ENCODE measurements at regions not wholly inside any gene's neighbourhood (a gene's known extent, or its start where the extent isn't known, plus 50 kb on each side); places are given as distances from the start of the nearest gene placed in this dataset.

DNA sequence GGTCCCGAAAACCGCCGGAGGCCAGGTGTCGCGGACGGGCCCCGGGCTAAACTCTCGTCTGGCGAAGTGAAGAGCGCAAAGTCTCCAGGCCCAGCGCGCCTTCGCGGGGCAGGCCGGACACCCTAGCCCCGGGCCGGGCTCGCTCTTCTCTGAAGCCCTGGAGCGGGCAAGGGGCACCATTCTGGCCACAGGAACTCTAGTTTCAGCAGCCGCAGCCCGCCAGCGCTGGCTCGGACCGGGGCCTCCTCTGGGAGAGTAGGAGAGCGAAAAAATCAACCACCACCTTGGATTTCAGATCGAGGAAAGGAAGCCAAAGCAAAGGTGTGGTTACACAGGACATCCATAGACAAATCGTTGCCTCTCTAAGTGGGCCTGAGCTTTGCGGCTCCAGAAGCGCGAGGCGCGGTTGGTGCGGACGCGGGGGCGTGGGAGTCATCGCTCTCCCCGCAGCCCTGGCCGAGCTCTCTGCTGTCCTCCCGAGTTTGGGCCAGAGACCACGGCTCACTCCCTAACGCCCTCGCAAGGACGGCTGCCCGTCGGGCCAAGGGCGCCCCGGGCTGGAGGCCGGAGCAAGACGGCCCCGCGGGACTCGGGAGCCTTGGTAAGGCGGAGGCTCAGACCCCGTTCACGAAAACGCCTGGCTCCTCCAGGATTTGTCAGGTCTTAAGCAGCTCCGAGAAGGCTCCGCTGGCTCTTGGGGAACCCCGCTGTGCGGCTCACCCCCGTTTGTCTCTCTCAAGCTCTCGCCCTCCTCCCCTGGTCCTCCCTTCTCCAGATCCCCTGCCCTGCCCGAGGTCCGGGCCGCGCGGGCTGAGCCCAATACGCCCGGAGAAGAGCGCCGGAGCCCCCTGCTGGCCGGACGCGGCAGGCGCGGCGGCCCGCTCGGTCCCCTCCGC lies 132.9 kb upstream of the DPYD start:
- peaks cover 2% of the 10 kb centered on the region for H3K9me3 ChIP-seq (ENCODE audit: control insufficient read depth, low read length, poor library complexity, severe bottlenecking)
- no peak overlapping the region for H3K27ac Mint-ChIP-seq
- ATAC-seq, result peak; percentile 91
- H3K36me3 Mint-ChIP-seq (ENCODE audit: low read depth), result peaks cover 5% of the 10 kb centered on the region
- H3K4me3 Mint-ChIP-seq, result peak overlapping the region; percentile 89
- peak; percentile 32 to 48 (median 42) for DNase-seq
- peaks cover 86% of the 10 kb centered on the region for H3K27me3 Mint-ChIP-seq
- peaks cover 16% of the 10 kb centered on the region for H3K4me1 Mint-ChIP-seq

DNA sequence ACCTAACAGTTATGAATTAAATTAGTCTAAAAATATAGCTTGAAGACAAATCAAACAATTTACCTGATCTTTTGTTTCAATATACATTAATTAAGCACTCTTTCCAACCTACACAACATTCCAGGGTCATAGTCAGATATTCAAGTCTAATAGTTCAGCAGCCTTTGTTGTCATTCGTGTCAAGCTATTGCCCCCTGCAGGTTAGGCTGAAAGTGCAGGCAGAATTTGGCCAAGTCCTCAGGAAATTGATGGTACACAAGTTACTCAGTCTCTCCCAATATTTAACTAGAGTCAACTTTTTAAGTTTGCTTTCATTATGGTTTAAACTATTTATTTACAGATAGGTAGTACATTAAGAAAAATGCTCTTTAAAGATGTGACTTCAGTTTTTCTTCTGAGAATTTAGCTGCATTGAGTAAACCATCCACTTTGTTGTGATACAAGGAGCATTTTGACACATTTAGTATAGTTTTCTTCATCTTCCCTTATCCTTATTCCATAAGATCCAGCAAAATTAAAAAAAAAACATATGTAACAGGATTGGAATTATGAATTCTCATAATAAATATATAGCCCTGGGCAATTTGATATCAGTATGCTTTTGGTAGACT lies 130.3 kb upstream of the DPYD start:
- no peak overlapping the region for H3K4me3 Mint-ChIP-seq
- ATAC-seq (peak; percentile 40), DNase-seq (peak in 1 of 3 donors; percentile 68)
- H3K36me3 Mint-ChIP-seq (ENCODE audit: low read depth), result peaks cover 7% of the 10 kb centered on the region
- no peak overlapping the region for H3K27ac Mint-ChIP-seq
- H3K9me3 ChIP-seq (ENCODE audit: control insufficient read depth, low read length, poor library complexity, severe bottlenecking), result peaks cover 2% of the 10 kb centered on the region
- peaks cover 83% of the 10 kb centered on the region for H3K27me3 Mint-ChIP-seq
- peaks cover 21% of the 10 kb centered on the region for H3K4me1 Mint-ChIP-seq

DNA sequence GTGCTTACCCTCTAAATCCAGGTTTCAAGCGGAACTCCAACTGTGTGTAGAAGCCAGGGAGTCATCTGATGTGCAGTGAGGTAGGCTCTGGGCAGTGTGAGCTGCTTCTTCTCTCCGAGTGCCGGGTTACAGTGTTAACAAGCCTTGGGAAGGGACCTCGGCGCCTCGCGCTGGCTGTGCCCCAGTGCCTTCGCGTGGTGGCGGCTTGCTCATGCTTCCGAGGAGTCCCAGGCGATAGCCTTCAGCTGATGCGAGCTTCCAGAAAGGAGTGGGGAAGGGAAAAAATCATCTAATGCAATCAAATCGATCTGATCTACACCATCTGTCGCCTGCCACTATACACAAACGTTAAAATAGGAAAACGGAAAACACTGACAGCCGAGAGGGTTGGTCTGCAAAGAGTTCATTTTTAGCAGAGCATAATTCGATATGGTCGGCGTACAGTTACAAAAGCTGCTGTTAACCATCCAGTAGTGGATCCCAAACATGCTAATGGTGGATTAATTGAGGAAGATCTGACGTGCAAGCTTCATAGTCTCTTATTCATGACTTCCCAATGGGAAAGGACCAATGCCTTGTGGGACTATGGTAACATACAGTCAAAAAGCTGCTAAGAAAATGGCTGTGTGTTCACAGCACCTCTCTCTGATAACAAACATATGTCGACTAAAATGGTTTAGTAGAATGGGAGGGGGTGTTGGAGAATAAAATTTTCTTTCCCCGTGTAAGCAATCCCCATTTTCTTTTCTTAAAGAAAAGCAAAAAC lies 128.7 kb upstream of the DPYD start:
- H3K27me3 Mint-ChIP-seq, result peaks cover 76% of the 10 kb centered on the region
- no peak overlapping the region for H3K4me3 Mint-ChIP-seq
- H3K4me1 Mint-ChIP-seq, result peaks cover 25% of the 10 kb centered on the region
- no peak overlapping the region for H3K27ac Mint-ChIP-seq
- peaks cover 2% of the 10 kb centered on the region for H3K9me3 ChIP-seq (ENCODE audit: control insufficient read depth, low read length, poor library complexity, severe bottlenecking)
- DNase-seq (no peak), ATAC-seq (no peak)
- H3K36me3 Mint-ChIP-seq (ENCODE audit: low read depth), result peaks cover 8% of the 10 kb centered on the region

DNA sequence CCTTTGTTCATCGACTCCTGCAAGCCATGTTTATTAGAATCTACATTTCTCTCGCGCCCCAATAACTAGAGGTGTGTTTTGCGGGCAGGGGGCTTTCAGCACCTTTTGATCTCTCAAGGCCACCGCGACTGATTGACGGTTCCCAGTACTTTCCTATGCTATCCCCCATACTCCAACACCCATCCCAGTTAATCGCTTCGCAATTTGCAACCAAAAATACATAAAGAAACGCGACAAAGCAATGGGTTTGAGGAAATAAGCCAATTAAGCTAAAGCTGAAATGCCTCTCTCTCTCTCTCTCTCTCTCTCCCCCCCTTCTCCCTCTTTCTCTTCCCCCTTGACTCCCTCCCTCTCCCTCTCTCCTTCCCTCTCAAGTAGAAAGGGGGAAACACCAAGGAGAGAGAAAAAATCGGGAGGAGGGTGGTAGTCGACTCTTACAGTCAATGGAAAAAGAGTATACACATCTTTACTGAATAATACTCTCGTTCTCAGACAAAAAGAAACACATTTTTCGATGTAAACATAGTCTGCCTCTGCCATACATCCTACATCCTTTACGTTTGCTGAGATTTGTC lies 128.0 kb upstream of the DPYD start:
- no peak overlapping the region for H3K27ac Mint-ChIP-seq
- peaks cover 79% of the 10 kb centered on the region for H3K27me3 Mint-ChIP-seq
- H3K4me3 Mint-ChIP-seq, result no peak overlapping the region
- peaks cover 6% of the 10 kb centered on the region for H3K36me3 Mint-ChIP-seq (ENCODE audit: low read depth)
- DNase-seq, result no peak
- ATAC-seq, result no peak
- H3K9me3 ChIP-seq (ENCODE audit: control insufficient read depth, low read length, poor library complexity, severe bottlenecking), result peaks cover 2% of the 10 kb centered on the region
- H3K4me1 Mint-ChIP-seq, result peaks cover 23% of the 10 kb centered on the region

DNA sequence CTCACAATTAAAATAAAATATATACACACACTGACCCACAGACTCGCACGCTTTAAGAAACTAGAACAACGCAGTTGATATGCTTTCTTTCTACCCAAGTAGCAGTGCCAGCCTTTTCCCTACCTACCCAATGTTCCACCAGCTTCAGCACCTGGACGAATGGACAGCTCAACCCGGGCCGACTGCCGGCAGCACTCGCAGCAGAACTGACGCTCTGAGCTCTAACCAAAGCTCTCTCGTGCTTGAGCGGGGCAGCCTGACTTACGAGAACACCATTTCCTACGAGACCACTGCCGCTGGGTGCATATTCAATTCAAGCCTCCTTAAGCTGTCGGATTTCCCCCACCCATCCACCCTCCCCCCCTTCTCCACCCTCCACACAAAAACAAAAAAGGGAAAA lies 127.4 kb upstream of the DPYD start:
- Mint-ChIP-seq H3K27me3 (peaks cover 81% of the 10 kb centered on the region), H3K36me3 (ENCODE audit: low read depth) (peaks cover 8% of the 10 kb centered on the region), H3K27ac (no peak overlapping the region), H3K4me3 (no peak overlapping the region), H3K4me1 (peaks cover 21% of the 10 kb centered on the region)
- peak; percentile 85 for ATAC-seq
- DNase-seq, result peak in 1 of 3 donors; percentile 62
- H3K9me3 ChIP-seq (ENCODE audit: control insufficient read depth, low read length, poor library complexity, severe bottlenecking), result peaks cover 2% of the 10 kb centered on the region

DNA sequence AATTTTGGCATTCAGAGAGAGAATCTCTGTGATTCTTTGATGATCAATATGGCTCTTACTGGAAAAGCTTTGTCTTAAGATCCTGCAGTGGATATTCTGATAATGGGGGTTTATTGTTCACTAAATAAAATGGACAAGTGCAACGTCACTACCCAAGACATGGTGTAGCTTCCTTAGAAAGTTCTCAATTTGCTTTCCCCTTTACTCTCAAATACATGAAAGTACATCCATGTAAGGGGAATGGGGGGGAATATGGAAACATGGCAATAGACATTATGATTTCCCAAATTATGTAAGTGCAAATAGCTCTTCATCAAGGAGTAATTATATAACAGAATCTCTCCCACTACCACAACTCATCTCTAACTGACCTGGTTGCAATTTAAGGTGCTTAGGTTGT lies 126.3 kb upstream of the DPYD start:
- no peak overlapping the region for H3K27ac Mint-ChIP-seq
- ATAC-seq, result no peak

DNA sequence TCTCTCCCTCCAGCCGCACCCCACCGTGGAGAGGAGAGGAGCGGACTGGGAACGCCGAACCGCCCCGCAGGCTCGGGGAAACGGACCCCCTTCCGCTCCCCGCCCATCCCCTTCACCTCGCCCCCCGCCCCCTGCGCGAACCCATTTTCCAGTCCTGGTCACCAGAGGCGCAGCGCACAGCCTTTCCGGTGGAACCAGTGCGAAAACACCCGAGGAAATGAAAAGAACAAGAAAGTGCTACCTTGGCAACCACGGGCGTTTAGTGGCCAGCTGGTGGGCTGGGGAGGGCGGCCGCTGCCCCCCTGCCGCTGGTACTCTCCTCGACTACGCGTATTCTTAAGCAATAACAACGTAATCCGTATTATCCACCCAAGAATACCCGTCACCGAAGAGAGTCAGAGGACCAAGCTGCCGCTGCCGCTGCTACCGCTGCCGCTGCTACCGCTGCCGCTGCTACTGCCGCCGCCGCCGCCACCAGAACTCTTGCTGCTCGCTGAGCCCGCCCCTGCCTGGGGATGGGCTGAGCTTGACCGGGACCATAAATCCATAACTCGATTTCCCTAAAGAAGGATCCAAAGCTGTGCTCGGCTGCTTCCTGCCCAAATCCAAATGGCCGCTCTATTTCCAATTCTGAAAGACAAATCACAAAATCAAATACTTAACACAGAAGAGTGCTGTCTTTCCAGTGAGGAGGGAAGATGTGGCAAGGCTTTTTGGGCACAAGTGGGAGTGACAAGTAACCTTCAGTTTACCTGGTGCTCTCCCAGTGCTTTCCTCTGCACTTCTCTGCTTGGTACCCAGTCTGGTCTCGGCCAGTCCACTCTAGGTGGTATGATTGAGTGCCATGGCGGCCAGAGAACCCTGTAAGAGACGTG lies 125.2 kb upstream of the DPYD start:
- H3K27ac Mint-ChIP-seq, result no peak overlapping the region

More for the DNA sequence above, 126.3 kb upstream of the DPYD start:
- DNase-seq, result no peak
- Mint-ChIP-seq H3K4me1 (peaks cover 17% of the 10 kb centered on the region), H3K36me3 (ENCODE audit: low read depth) (peaks cover 6% of the 10 kb centered on the region), H3K27me3 (peaks cover 81% of the 10 kb centered on the region), H3K4me3 (no peak overlapping the region)
- peaks cover 2% of the 10 kb centered on the region for H3K9me3 ChIP-seq (ENCODE audit: control insufficient read depth, low read length, poor library complexity, severe bottlenecking)

DNA sequence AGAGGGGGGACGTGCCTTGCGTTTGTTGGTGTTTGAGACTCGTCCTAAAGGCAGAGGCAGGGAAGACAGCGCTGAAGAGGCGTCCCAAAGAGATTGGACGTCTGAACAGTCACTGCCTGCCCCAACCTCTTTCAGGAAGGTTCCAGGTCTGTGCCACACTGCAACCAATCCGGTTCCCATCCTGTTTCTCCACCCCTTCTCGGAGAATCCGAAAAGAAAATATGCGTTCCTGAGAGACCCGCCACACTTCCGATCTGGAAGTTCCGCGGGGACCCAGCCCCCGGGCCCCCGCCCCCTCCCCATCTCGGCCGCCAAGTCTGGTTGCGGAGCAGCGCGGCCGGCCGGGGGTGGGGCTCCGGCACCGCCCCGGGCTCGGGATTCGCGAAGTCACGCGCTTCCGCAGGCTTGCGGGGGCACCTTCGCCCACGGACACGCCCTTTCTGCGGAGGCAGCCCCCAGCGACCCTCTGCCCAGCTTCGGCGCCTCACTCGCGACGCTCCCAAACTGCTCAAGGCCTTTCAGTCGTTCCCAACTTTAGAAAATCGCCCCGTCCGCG lies 124.5 kb upstream of the DPYD start:
- H3K4me3 Mint-ChIP-seq, result peak overlapping the region; percentile 87
- H3K9me3 ChIP-seq (ENCODE audit: control insufficient read depth, low read length, poor library complexity, severe bottlenecking), result peaks cover 2% of the 10 kb centered on the region
- ATAC-seq (no peak), DNase-seq (no peak)
- H3K27me3 Mint-ChIP-seq, result peaks cover 70% of the 10 kb centered on the region
- H3K36me3 Mint-ChIP-seq (ENCODE audit: low read depth), result peaks cover 6% of the 10 kb centered on the region
- peaks cover 17% of the 10 kb centered on the region for H3K4me1 Mint-ChIP-seq
- no peak overlapping the region for H3K27ac Mint-ChIP-seq

More for the DNA sequence above, 125.2 kb upstream of the DPYD start:
- H3K36me3 Mint-ChIP-seq (ENCODE audit: low read depth), result peaks cover 6% of the 10 kb centered on the region
- peaks cover 17% of the 10 kb centered on the region for H3K4me1 Mint-ChIP-seq
- peaks cover 2% of the 10 kb centered on the region for H3K9me3 ChIP-seq (ENCODE audit: control insufficient read depth, low read length, poor library complexity, severe bottlenecking)
- ATAC-seq, result no peak
- peaks cover 76% of the 10 kb centered on the region for H3K27me3 Mint-ChIP-seq
- DNase-seq, result no peak
- H3K4me3 Mint-ChIP-seq, result peak overlapping the region; percentile 87

DNA sequence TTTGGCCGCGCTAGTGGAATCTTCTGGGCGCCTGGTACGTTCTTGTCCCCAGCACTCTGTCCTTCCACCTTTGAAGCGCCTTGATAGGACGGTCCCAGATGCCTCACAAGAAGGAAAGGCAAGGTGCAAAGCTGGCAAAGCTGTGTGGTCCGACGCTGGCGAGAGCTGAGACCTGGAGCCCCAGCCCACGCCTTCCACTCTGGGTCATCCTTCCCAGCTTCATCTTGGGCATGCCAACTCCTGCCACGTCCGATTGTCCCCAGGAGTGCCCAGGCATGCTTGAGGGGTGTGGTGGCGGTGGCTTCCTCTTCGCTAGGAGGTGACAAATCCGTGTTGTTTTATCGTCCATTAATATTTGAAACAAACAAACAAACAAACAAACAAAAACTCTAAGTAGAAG lies 123.9 kb upstream of the DPYD start:
- ATAC-seq (no peak), DNase-seq (no peak)
- no peaks in the 10 kb centered on the region for H3K9me3 ChIP-seq (ENCODE audit: control insufficient read depth, low read length, poor library complexity, severe bottlenecking)
- Mint-ChIP-seq H3K27ac (no peak overlapping the region), H3K4me1 (peaks cover 17% of the 10 kb centered on the region), H3K36me3 (ENCODE audit: low read depth) (peaks cover 6% of the 10 kb centered on the region), H3K4me3 (peak overlapping the region; percentile 66), H3K27me3 (peaks cover 64% of the 10 kb centered on the region)

DNA sequence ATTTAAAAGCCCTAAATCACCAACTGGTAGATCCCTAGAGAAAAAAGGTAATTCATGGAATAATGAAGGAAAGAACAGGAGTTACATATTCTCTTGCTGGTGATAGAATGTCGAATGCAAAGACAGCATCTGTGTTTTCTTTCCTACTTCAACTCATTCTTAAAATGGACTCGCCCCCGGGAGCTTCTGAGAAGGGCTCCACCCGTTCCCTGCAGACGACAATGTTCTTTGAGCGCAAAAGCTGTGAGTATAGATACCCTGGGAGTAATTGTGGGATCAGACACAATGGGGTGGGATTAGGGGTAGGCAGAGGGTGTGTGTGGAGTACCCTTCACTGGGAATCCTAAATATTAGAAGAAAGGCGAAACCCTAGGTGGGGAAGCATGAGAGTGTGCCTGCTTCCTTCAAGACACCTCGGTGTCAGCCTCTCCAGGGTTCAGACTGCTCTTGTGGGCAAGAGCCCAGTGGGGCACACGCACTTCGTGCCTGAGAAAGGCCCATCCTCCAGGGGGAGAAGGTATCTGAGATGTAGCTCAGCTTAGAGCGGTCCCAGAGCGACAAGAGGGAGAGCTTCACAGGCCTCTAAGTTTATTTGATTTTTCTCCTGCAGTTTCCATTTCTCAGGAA lies 123.3 kb upstream of the DPYD start:
- DNase-seq (no peak), ATAC-seq (no peak)
- Mint-ChIP-seq H3K27ac (no peak overlapping the region), H3K27me3 (peaks cover 59% of the 10 kb centered on the region), H3K4me1 (peaks cover 15% of the 10 kb centered on the region), H3K4me3 (peak overlapping the region; percentile 66), H3K36me3 (ENCODE audit: low read depth) (peaks cover 6% of the 10 kb centered on the region)
- H3K9me3 ChIP-seq (ENCODE audit: control insufficient read depth, low read length, poor library complexity, severe bottlenecking), result no peaks in the 10 kb centered on the region

DNA sequence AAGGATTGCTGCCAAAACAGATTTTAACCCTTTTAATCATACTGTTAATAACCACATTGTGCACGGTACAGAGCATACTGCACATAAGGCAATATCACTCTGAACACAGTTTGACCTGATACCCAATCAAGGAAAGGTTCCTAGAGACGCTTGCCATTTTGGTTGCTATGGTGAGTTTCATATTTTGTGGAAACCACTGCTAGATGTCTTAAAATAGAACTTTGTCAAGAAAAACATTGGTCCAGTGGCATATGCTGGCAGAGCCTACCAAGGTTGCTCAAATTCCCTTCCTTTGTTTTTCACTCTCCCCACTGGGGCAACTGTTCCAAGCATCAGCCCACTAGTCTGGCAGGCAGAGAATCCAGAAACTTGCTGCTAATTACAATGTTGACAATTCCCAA lies 114.8 kb upstream of the DPYD start:
- Mint-ChIP-seq H3K4me3 (no peak overlapping the region), H3K27ac (no peak overlapping the region), H3K27me3 (peaks cover 19% of the 10 kb centered on the region), H3K36me3 (ENCODE audit: low read depth) (no peaks in the 10 kb centered on the region), H3K4me1 (no peaks in the 10 kb centered on the region)
- no peaks in the 10 kb centered on the region for H3K9me3 ChIP-seq (ENCODE audit: control insufficient read depth, low read length, poor library complexity, severe bottlenecking)
- ATAC-seq, result no peak
- no peak for DNase-seq

DNA sequence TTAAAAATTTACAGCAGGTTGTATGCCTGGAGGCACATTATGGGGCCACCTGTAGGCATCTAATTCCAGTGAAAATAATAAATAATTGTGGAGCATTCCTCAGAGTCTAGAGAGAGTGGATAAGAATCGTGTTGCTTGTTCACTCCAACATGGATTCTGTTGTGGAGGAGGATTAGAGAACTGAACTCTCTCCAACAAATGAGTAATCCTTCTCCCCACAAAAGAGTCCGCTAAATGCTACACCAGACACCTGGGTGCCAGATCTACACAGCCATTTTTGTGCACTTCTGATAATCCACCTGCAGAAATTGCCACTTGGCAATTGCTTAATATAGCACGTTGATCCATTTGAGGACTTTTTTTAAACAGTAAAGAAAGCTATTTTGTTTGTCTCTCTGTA lies 113.7 kb upstream of the DPYD start:
- Mint-ChIP-seq H3K27ac (no peak overlapping the region), H3K4me1 (no peaks in the 10 kb centered on the region), H3K27me3 (peaks cover 19% of the 10 kb centered on the region), H3K36me3 (ENCODE audit: low read depth) (no peaks in the 10 kb centered on the region), H3K4me3 (no peak overlapping the region)
- H3K9me3 ChIP-seq (ENCODE audit: control insufficient read depth, low read length, poor library complexity, severe bottlenecking), result no peaks in the 10 kb centered on the region
- ATAC-seq, result no peak
- no peak for DNase-seq
